ENCODE measurements at regions not wholly inside any gene's neighbourhood (a gene's known extent, or its start where the extent isn't known, plus 50 kb on each side); places are given as distances from the start of the nearest gene placed in this dataset.

- TF ChIP-seq CTCF (IDR thresholded peaks at IDR 0.05; ENCODE audit: extremely low read depth in 1 of 2, insufficient read depth in 1 of 2, low read depth in 1 of 2, low read length in 2 of 2) (no peak), POLR2AphosphoS5 (IDR thresholded peaks at IDR 0.05; ENCODE audit: insufficient read depth, low read depth, low read length) (no peak)
Observed at GRCh38 chr1:90474158-90474557, 242.9 kb downstream of the BARHL2 start.

Data from endothelial cell of umbilical vein (primary cell).